ENCODE measurements at regions not wholly inside any gene's neighbourhood (a gene's known extent, or its start where the extent isn't known, plus 50 kb on each side); places are given as distances from the start of the nearest gene placed in this dataset.

DNA sequence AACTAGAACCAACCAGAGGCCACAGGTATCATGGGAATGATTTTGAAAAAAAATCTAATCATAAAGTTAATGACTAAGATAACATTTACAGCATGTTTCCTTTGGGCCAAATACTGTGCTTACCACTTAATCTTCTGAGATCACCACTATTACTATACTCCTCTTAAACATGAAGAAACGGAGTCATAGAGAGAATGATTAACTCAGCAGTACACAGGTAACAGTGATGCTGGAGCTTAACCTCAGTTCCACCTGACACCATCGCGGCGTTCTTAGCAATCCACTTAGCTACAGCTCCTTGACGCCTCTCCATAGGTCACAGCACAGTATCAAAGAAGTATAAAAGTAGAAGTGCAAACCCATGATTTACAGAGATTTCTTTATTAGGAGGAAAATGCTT, 592.6 kb upstream of the SLIT2 start:
- TF ChIP-seq, protein P1, sequence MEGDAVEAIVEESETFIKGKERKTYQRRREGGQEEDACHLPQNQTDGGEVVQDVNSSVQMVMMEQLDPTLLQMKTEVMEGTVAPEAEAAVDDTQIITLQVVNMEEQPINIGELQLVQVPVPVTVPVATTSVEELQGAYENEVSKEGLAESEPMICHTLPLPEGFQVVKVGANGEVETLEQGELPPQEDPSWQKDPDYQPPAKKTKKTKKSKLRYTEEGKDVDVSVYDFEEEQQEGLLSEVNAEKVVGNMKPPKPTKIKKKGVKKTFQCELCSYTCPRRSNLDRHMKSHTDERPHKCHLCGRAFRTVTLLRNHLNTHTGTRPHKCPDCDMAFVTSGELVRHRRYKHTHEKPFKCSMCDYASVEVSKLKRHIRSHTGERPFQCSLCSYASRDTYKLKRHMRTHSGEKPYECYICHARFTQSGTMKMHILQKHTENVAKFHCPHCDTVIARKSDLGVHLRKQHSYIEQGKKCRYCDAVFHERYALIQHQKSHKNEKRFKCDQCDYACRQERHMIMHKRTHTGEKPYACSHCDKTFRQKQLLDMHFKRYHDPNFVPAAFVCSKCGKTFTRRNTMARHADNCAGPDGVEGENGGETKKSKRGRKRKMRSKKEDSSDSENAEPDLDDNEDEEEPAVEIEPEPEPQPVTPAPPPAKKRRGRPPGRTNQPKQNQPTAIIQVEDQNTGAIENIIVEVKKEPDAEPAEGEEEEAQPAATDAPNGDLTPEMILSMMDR (conservative IDR thresholded peaks at IDR 0.05 in 1 of 2, IDR thresholded peaks at IDR 0.05 in 1 of 2; ENCODE audit: extremely low read depth in 1 of 2, insufficient read depth in 1 of 2, low read depth in 1 of 2, low read length in 2 of 2): no peak
- TF ChIP-seq EZH2 (IDR thresholded peaks at IDR 0.05; ENCODE audit: borderline replicate concordance, low read length): no peak
